Pancreas (tissue), 10 donors: ENCODE measurements at regions not wholly inside any gene's neighbourhood (a gene's known extent, or its start where the extent isn't known, plus 50 kb on each side); places are given as distances from the start of the nearest gene placed in this dataset.
A peak's percentile ranks its signal among the peaks of the same experiment; 100 is the strongest.
"Not testable (repeated sequence)": the region's sequence is repeated elsewhere in the genome, so short reads cannot be mapped to it uniquely, and the experiment has no call there.

Experiments used
- ATAC-seq, 4 donors: fragments of 200-7000 bp; cut with Tn5 transposase; one replicate each; pipeline versions ENCODE4 v1.8.0 to v1.9.1; 2020; ENCODE audit warnings: mild to moderate bottlenecking in 4 of 4, moderate library complexity in 4 of 4
- DNase-seq, 6 donors: peaks; one replicate each; pipeline ENCODE4 v3.0.0-alpha.2; 2020
- FAIRE-seq: peaks from 2 replicates; lab custom pipeline; 2012; peaks lifted over from hg19 to GRCh38; lab: Jason Lieb, UNC
- H3K27ac ChIP-seq, 4 donors: fragments of 200-600 bp; sonication (generic); 1 replicate in 3 of 4; 2 replicates in 1 of 4; pipeline versions ENCODE4 v1.5.0 to v1.8.0; 2020
- H3K27me3 ChIP-seq, 4 donors: fragments of 200-600 bp; one replicate each; pipeline ENCODE4 v1.8.0; 2021
- H3K36me3 ChIP-seq, 3 donors: fragments of 200-600 bp; sonication (generic) in 1 of 3; one replicate each; pipeline versions ENCODE4 v1.5.0 to v1.8.0; 2020 to 2021
- H3K4me1 ChIP-seq, 3 donors: fragments of 200-600 bp; one replicate each; pipeline ENCODE4 v1.8.0; 2021
- H3K4me3 ChIP-seq, 4 donors: fragments of 200-600 bp; sonication (generic) in 2 of 4; one replicate each; pipeline versions ENCODE4 v1.5.0 to v1.8.0; 2020 to 2021
- H3K9me3 ChIP-seq, 4 donors: fragments of 200-600 bp; one replicate each; pipeline ENCODE4 v1.8.0; 2021
- CTCF ChIP-seq, 4 donors: fragments of 200-600 bp; sonication (generic) in 3 of 4; IDR thresholded peaks; one replicate each; pipeline versions ENCODE4 v1.5.0 to v1.8.0; 2021; ENCODE audit warnings: antibody characterized with exemption in 4 of 4
- WGBS, 2 donors: extraction: QIAGEN DNeasy Blood & Tissue Kit; methylation state at CpG; one replicate each; pipeline ENCODE4 v1.1.7; 2013; 5-methylcytosine and 5-hydroxymethylcytosine counted together
- intact Hi-C, 3 donors: fragments of 100-400 bp; cut with DNase I; formaldehyde crosslinking; loops; one replicate each; pipeline versions ENCODE4 v1.11.1 to v1.14.2; 2022
- donor health status: healthy with polysubstance abuse.
- donor health status: DM: no; HTN: no; CAD: no; lungs with moderate emphysema.
- donor health status: DM: no; HTN: no; CAD: no.
- donor health status: control.
- donor health status: control.
- donor health status: Bipolar disorder and iron deficiency.
- donor health status: DM: yes; HTN: yes; CAD: no.
- donor health status: DM: no; HTN: no; CAD: no.
- donor health status: DM: no; HTN: no; CAD: no.
- donor health status: DM: yes; HTN: yes; CAD: no.

- no peak overlapping the region for H3K4me3 ChIP-seq
- no peak for FAIRE-seq
- H3K9me3 ChIP-seq = no peaks in the 10 kb centered on the region
- H3K4me1 ChIP-seq = no peaks in the 10 kb centered on the region
- no peaks in the 10 kb centered on the region for H3K27me3 ChIP-seq
- ATAC-seq = peak in 2 of 4 donors; percentile 52 to 58
- H3K36me3 ChIP-seq = no peaks in the 10 kb centered on the region
- H3K27ac ChIP-seq = no peak overlapping the region
- intact Hi-C loops = no loop called here
- DNase-seq = no peak
- 71 to 80% methylated on average over 2 of the region's 2 CpGs for WGBS, 2 donors
- TF ChIP-seq CTCF (IDR thresholded peaks at IDR 0.05) = no peak
Measured at GRCh38 chr3:67239353-67239752, 241.2 kb downstream of the KBTBD8 start.

- 80 to 88% methylated on average over 4 of the region's 4 CpGs for WGBS, 2 donors
Measured at GRCh38 chr3:67241084-67241483, 243.0 kb downstream of the KBTBD8 start.

GRCh38 chr3:67244130-67244529 is 246.0 kb downstream of the KBTBD8 start:
- H3K4me1 ChIP-seq = no peaks in the 10 kb centered on the region
- no peak for FAIRE-seq
- H3K27ac ChIP-seq = no peak overlapping the region
- DNase-seq = no peak
- 81% methylated on average over 2 of the region's 2 CpGs for WGBS, 2 donors
- no peak for ATAC-seq
- H3K36me3 ChIP-seq = no peaks in the 10 kb centered on the region
- H3K9me3 ChIP-seq = peaks cover 0 to 3% (median 0%) of the 10 kb centered on the region in 4 donors
- intact Hi-C loops = no loop called here
- H3K4me3 ChIP-seq = no peak overlapping the region
- TF ChIP-seq CTCF (IDR thresholded peaks at IDR 0.05) = no peak
- H3K27me3 ChIP-seq = no peaks in the 10 kb centered on the region

More at GRCh38 chr3:67241084-67241483, 243.0 kb downstream of the KBTBD8 start:
- no peaks in the 10 kb centered on the region for H3K36me3 ChIP-seq
- H3K27ac ChIP-seq = no peak overlapping the region
- FAIRE-seq (no peak), ATAC-seq (no peak), DNase-seq (no peak)
- intact Hi-C loops = no loop called here
- H3K27me3 ChIP-seq = no peaks in the 10 kb centered on the region
- H3K4me1 ChIP-seq = no peaks in the 10 kb centered on the region
- no peak for TF ChIP-seq CTCF (IDR thresholded peaks at IDR 0.05)
- H3K4me3 ChIP-seq = no peak overlapping the region
- no peaks in the 10 kb centered on the region for H3K9me3 ChIP-seq

GRCh38 chr3:67245545-67245944 is 247.4 kb downstream of the KBTBD8 start:
- WGBS, 2 donors = 67 to 72% methylated on average over 3 of the region's 3 CpGs
- intact Hi-C loops = no loop called here
- no peaks in the 10 kb centered on the region for H3K27me3 ChIP-seq
- no peaks in the 10 kb centered on the region for H3K4me1 ChIP-seq
- DNase-seq = no peak
- no peak overlapping the region for H3K27ac ChIP-seq
- TF ChIP-seq CTCF (IDR thresholded peaks at IDR 0.05) = no peak
- H3K9me3 ChIP-seq = peaks cover 0 to 3% (median 0%) of the 10 kb centered on the region in 4 donors
- H3K4me3 ChIP-seq = no peak overlapping the region
- no peak for ATAC-seq
- no peaks in the 10 kb centered on the region for H3K36me3 ChIP-seq
- no peak for FAIRE-seq

GRCh38 chr3:67248726-67249125 is 250.6 kb downstream of the KBTBD8 start:
- no peak for FAIRE-seq
- Histone ChIP-seq H3K36me3 (no peaks in the 10 kb centered on the region), H3K4me3 (no peak overlapping the region), H3K4me1 (no peaks in the 10 kb centered on the region), H3K27ac (no peak overlapping the region), H3K9me3 (peaks cover 0 to 3% (median 0%) of the 10 kb centered on the region in 4 donors), H3K27me3 (no peaks in the 10 kb centered on the region)
- 50 to 62% methylated on average over 3 of the region's 3 CpGs for WGBS, 2 donors
- ATAC-seq = no peak
- TF ChIP-seq CTCF (IDR thresholded peaks at IDR 0.05) = no peak
- no peak for DNase-seq
- intact Hi-C loops = no loop called here

GRCh38 chr3:67252906-67253305 is 254.8 kb downstream of the KBTBD8 start:
- ATAC-seq, H3K27me3 ChIP-seq, H3K9me3 ChIP-seq, FAIRE-seq, intact Hi-C loops, H3K4me3 ChIP-seq, H3K27ac ChIP-seq, H3K36me3 ChIP-seq, H3K4me1 ChIP-seq, DNase-seq: not testable (repeated sequence)
- 62 to 77% methylated on average over 1 of the region's 1 CpG for WGBS, 2 donors
